ENCODE measurements at regions not wholly inside any gene's neighbourhood (a gene's known extent, or its start where the extent isn't known, plus 50 kb on each side); places are given as distances from the start of the nearest gene placed in this dataset.

DNA sequence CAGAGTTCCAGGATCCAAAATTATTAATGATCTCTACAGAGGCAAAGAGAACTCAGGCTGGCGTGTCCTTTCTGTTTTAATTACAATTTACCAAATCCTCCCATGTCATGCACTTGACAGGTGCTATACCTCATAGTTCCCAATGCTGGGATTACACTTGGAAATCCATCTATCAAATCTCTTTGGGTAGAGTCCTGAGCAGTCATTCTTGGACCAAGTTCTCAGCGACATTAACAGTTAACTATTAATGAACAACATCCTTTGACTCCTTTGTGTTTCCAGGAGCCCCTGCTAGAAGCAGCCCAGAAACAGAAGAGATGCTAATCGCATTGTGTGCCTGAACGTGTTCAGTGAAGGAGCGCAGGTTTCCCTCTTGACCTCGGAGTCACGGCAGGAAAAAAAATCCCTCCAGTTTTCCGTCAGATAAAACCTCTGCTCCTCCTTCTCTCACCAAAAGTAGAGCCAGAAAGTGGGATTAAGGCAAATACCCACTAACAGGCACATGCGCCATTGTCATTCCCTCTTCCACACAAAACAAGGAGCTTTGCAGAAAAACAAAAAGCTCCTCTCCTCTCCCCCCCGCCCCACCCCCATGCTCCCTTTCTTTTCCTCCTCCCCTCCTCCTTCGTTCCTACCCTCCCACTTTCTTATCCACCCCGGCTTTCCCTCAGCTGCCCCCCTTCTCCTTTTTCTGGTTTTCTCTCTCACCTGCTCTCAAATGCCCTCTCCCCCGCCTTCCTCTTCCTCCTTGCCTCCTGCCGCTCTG, 224.7 kb downstream of the ZIC5 start:
- peak overlapping the region; percentile 96 for H3K27ac Mint-ChIP-seq
- H3K4me3 Mint-ChIP-seq, result peak overlapping the region; percentile 55
- no peaks in the 10 kb centered on the region for H3K9me3 Mint-ChIP-seq
- peak; percentile 35 for DNase-seq (ENCODE audit: low spot score)
- TF ChIP-seq GTF2I (CRISPR knock-in tag; conservative IDR thresholded peaks at IDR 0.05) (no peak), ZNF671 (CRISPR knock-in tag; IDR thresholded peaks at IDR 0.05) (no peak), ZBTB21 (CRISPR knock-in tag; IDR thresholded peaks at IDR 0.05; ENCODE audit: borderline replicate concordance) (no peak)
- H3K27me3 Mint-ChIP-seq (ENCODE audit: low read depth), result no peaks in the 10 kb centered on the region
- peak; percentile 82 for ATAC-seq
- POLR2A ChIA-PET, result interaction anchor here (0.7 to 1.3 kb wide), 5 partner anchors 9 to 234 kb away, joined by 3 to 6 read pairs (median 4); partner anchors contain the start of gene ZIC2
- peaks cover 65% of the 10 kb centered on the region for H3K4me1 Mint-ChIP-seq
- CTCF ChIA-PET, result interaction anchor here (0.6 to 1.4 kb wide), 6 partner anchors 8 to 60 kb away, joined by 3 to 6 read pairs (median 3); no protein-coding TSS in a partner anchor
- H3K36me3 Mint-ChIP-seq, result peaks cover 10% of the 10 kb centered on the region

DNA sequence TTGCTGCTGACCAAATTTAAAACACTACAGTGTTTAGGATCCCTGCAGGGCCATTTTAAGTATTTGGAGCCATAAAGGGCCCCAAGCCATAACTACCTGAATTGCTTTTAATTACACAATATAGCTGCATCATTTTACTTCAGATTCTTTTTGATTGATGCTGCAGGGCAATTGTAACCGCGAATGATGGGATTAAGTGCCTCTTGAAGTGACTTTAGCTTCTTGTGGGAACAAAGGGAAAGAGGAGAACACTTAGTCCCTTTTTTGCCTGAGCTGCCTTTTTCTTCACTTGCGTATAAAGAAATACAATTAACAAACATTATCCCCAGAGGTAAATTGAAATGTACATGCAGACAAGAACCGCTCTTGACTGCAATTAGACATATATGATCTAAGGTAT, 228.5 kb downstream of the ZIC5 start:
- H3K4me1 Mint-ChIP-seq, result peaks cover 91% of the 10 kb centered on the region
- POLR2A ChIA-PET, result interaction anchor here (0.8 to 1.0 kb wide), 2 partner anchors 43 to 72 kb away, joined by 3 to 7 read pairs; no protein-coding TSS in a partner anchor

DNA sequence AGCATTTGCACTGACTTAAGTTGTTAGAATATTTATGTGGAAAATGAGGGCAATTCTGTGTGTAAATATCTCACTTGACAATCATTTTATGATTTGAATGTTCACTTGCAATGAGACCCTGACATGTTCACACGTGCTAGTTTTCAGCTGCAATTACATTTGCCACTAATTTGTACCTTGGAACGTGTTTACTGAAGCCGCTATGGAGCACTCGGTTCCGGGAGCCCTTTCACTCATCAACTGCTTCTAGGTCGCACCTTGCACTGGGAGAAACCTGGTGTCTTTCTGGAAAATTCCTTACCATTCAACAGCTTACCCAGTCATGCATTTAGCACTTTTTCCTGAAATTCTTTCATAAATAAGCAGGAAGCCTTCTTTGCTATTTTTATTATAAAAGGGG, 229.6 kb downstream of the ZIC5 start:
- H3K4me3 Mint-ChIP-seq, result no peak overlapping the region
- no peaks in the 10 kb centered on the region for H3K27me3 Mint-ChIP-seq (ENCODE audit: low read depth)
- peaks cover 92% of the 10 kb centered on the region for H3K4me1 Mint-ChIP-seq
- no peaks in the 10 kb centered on the region for H3K36me3 Mint-ChIP-seq
- ChIA-PET POLR2A (interaction anchor here (0.6 kb wide), 1 partner anchor 59 kb away, joined by 7 read pairs; no protein-coding TSS in a partner anchor), CTCF (no interaction called here)
- H3K9me3 Mint-ChIP-seq, result no peaks in the 10 kb centered on the region
- peak overlapping the region; percentile 47 for H3K27ac Mint-ChIP-seq
- no peak for DNase-seq (ENCODE audit: low spot score)
- no peak for ATAC-seq
- no peak for TF ChIP-seq ZNF671 (CRISPR knock-in tag; IDR thresholded peaks at IDR 0.05)
- no peak for TF ChIP-seq CREM (CRISPR knock-in tag; IDR thresholded peaks at IDR 0.05)
- TF ChIP-seq ZBTB21 (CRISPR knock-in tag; IDR thresholded peaks at IDR 0.05; ENCODE audit: borderline replicate concordance), result no peak
- TF ChIP-seq TP53 (CRISPR knock-in tag; IDR thresholded peaks at IDR 0.05), result no peak
- TF ChIP-seq, protein P1, sequence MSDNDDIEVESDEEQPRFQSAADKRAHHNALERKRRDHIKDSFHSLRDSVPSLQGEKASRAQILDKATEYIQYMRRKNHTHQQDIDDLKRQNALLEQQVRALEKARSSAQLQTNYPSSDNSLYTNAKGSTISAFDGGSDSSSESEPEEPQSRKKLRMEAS (CRISPR knock-in tag; IDR thresholded peaks at IDR 0.05), result no peak
- TF ChIP-seq, protein P2, sequence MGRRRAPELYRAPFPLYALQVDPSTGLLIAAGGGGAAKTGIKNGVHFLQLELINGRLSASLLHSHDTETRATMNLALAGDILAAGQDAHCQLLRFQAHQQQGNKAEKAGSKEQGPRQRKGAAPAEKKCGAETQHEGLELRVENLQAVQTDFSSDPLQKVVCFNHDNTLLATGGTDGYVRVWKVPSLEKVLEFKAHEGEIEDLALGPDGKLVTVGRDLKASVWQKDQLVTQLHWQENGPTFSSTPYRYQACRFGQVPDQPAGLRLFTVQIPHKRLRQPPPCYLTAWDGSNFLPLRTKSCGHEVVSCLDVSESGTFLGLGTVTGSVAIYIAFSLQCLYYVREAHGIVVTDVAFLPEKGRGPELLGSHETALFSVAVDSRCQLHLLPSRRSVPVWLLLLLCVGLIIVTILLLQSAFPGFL (CRISPR knock-in tag; IDR thresholded peaks at IDR 0.05; ENCODE audit: borderline replicate concordance), result no peak
- TF ChIP-seq FOXJ3 (CRISPR knock-in tag; IDR thresholded peaks at IDR 0.05; ENCODE audit: borderline replicate concordance), result no peak
- TF ChIP-seq PRRX2 (CRISPR knock-in tag; IDR thresholded peaks at IDR 0.05), result no peak
- TF ChIP-seq RORB (CRISPR knock-in tag; IDR thresholded peaks at IDR 0.05), result no peak
- TF ChIP-seq, protein P3, sequence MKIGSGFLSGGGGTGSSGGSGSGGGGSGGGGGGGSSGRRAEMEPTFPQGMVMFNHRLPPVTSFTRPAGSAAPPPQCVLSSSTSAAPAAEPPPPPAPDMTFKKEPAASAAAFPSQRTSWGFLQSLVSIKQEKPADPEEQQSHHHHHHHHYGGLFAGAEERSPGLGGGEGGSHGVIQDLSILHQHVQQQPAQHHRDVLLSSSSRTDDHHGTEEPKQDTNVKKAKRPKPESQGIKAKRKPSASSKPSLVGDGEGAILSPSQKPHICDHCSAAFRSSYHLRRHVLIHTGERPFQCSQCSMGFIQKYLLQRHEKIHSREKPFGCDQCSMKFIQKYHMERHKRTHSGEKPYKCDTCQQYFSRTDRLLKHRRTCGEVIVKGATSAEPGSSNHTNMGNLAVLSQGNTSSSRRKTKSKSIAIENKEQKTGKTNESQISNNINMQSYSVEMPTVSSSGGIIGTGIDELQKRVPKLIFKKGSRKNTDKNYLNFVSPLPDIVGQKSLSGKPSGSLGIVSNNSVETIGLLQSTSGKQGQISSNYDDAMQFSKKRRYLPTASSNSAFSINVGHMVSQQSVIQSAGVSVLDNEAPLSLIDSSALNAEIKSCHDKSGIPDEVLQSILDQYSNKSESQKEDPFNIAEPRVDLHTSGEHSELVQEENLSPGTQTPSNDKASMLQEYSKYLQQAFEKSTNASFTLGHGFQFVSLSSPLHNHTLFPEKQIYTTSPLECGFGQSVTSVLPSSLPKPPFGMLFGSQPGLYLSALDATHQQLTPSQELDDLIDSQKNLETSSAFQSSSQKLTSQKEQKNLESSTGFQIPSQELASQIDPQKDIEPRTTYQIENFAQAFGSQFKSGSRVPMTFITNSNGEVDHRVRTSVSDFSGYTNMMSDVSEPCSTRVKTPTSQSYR (CRISPR knock-in tag; IDR thresholded peaks at IDR 0.05), result no peak
- no peak for TF ChIP-seq TCF7 (CRISPR knock-in tag; IDR thresholded peaks at IDR 0.05; ENCODE audit: low read depth)

More for the DNA sequence above, 228.5 kb downstream of the ZIC5 start:
- Mint-ChIP-seq H3K27me3 (ENCODE audit: low read depth) (no peaks in the 10 kb centered on the region), H3K4me3 (no peak overlapping the region), H3K27ac (peak overlapping the region; percentile 47), H3K36me3 (no peaks in the 10 kb centered on the region), H3K9me3 (no peaks in the 10 kb centered on the region)
- CTCF ChIA-PET, result interaction anchor here (3.5 kb wide), 1 partner anchor 87 kb away, joined by 13 read pairs; no protein-coding TSS in a partner anchor
- TF ChIP-seq, protein P4, sequence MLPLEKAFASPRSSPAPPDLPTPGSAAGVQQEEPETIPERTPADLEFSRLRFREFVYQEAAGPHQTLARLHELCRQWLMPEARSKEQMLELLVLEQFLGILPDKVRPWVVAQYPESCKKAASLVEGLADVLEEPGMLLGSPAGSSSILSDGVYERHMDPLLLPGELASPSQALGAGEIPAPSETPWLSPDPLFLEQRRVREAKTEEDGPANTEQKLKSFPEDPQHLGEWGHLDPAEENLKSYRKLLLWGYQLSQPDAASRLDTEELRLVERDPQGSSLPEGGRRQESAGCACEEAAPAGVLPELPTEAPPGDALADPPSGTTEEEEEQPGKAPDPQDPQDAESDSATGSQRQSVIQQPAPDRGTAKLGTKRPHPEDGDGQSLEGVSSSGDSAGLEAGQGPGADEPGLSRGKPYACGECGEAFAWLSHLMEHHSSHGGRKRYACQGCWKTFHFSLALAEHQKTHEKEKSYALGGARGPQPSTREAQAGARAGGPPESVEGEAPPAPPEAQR (CRISPR knock-in tag; IDR thresholded peaks at IDR 0.05), result no peak
- TF ChIP-seq, protein P2 (CRISPR knock-in tag; IDR thresholded peaks at IDR 0.05; ENCODE audit: borderline replicate concordance), result no peak
- TF ChIP-seq NFE2L1 (CRISPR knock-in tag; IDR thresholded peaks at IDR 0.05), result no peak
- no peak for TF ChIP-seq ZNF416 (CRISPR knock-in tag; IDR thresholded peaks at IDR 0.05)
- no peak for TF ChIP-seq EMX1 (CRISPR knock-in tag; IDR thresholded peaks at IDR 0.05)
- TF ChIP-seq, protein P5, sequence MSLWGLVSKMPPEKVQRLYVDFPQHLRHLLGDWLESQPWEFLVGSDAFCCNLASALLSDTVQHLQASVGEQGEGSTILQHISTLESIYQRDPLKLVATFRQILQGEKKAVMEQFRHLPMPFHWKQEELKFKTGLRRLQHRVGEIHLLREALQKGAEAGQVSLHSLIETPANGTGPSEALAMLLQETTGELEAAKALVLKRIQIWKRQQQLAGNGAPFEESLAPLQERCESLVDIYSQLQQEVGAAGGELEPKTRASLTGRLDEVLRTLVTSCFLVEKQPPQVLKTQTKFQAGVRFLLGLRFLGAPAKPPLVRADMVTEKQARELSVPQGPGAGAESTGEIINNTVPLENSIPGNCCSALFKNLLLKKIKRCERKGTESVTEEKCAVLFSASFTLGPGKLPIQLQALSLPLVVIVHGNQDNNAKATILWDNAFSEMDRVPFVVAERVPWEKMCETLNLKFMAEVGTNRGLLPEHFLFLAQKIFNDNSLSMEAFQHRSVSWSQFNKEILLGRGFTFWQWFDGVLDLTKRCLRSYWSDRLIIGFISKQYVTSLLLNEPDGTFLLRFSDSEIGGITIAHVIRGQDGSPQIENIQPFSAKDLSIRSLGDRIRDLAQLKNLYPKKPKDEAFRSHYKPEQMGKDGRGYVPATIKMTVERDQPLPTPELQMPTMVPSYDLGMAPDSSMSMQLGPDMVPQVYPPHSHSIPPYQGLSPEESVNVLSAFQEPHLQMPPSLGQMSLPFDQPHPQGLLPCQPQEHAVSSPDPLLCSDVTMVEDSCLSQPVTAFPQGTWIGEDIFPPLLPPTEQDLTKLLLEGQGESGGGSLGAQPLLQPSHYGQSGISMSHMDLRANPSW (CRISPR knock-in tag; conservative IDR thresholded peaks at IDR 0.05; ENCODE audit: low read depth), result no peak
- no peak for TF ChIP-seq JUN (CRISPR knock-in tag; IDR thresholded peaks at IDR 0.05)
- no peak for TF ChIP-seq IRF2 (CRISPR knock-in tag; IDR thresholded peaks at IDR 0.05; ENCODE audit: borderline replicate concordance, low read depth)
- no peak for TF ChIP-seq ZNF396 (CRISPR knock-in tag; IDR thresholded peaks at IDR 0.05; ENCODE audit: borderline replicate concordance)
- DNase-seq (ENCODE audit: low spot score), result no peak
- no peak for ATAC-seq
